ENCODE measurements at regions not wholly inside any gene's neighbourhood (a gene's known extent, or its start where the extent isn't known, plus 50 kb on each side); places are given as distances from the start of the nearest gene placed in this dataset.

DNA sequence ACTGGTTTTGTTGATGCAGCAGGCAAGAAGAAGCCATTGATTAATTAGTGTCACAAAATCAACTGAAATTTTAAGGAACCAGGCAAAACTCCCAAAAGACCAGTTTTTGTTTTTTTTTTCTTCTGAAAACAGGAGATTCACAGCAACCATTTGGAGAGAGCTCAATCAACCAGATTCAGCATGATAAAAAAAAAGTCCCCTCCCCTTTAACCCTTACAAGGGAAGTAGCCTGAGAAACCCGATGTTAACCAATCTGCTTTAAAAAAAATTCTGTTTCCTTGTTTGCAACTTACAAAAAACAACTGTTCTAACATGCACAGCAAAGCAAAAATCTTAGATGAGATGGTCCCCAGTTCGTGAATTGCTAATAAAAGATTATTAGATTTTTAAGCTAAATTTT lies 59.7 kb downstream of the HMHB1 start:
- POLR2A ChIA-PET: interaction anchor here (0.7 kb wide), 2 partner anchors 216 to 320 kb away, joined by 3 to 4 read pairs; no protein-coding TSS in a partner anchor
- no peak for TF ChIP-seq ZFP3 (tag by site-specific recombination; IDR thresholded peaks at IDR 0.05; ENCODE audit: low read depth)
- TF ChIP-seq, protein P1, sequence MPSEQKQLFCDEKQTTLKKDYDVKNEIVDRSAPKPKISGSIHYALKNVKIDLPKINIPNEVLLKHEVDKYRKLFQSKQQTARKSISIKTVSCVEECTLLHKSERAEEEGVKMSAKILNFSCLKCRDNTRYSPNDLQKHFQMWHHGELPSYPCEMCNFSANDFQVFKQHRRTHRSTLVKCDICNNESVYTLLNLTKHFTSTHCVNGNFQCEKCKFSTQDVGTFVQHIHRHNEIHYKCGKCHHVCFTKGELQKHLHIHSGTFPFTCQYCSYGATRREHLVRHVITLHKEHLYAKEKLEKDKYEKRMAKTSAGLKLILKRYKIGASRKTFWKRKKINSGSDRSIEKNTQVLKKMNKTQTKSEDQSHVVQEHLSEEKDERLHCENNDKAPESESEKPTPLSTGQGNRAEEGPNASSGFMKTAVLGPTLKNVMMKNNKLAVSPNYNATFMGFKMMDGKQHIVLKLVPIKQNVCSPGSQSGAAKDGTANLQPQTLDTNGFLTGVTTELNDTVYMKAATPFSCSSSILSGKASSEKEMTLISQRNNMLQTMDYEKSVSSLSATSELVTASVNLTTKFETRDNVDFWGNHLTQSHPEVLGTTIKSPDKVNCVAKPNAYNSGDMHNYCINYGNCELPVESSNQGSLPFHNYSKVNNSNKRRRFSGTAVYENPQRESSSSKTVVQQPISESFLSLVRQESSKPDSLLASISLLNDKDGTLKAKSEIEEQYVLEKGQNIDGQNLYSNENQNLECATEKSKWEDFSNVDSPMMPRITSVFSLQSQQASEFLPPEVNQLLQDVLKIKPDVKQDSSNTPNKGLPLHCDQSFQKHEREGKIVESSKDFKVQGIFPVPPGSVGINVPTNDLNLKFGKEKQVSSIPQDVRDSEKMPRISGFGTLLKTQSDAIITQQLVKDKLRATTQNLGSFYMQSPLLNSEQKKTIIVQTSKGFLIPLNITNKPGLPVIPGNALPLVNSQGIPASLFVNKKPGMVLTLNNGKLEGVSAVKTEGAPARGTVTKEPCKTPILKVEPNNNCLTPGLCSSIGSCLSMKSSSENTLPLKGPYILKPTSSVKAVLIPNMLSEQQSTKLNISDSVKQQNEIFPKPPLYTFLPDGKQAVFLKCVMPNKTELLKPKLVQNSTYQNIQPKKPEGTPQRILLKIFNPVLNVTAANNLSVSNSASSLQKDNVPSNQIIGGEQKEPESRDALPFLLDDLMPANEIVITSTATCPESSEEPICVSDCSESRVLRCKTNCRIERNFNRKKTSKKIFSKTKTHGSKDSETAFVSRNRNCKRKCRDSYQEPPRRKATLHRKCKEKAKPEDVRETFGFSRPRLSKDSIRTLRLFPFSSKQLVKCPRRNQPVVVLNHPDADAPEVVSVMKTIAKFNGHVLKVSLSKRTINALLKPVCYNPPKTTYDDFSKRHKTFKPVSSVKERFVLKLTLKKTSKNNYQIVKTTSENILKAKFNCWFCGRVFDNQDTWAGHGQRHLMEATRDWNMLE (tag by site-specific recombination; conservative IDR thresholded peaks at IDR 0.05; ENCODE audit: low read depth): no peak
- TF ChIP-seq ZNF549 (tag by site-specific recombination; IDR thresholded peaks at IDR 0.05): no peak
- no peak for TF ChIP-seq ZNF510 (tag by site-specific recombination; IDR thresholded peaks at IDR 0.05; ENCODE audit: insufficient replicate concordance)
- TF ChIP-seq ZNF423 (tag by site-specific recombination; IDR thresholded peaks at IDR 0.05): no peak
- TF ChIP-seq, protein P2, sequence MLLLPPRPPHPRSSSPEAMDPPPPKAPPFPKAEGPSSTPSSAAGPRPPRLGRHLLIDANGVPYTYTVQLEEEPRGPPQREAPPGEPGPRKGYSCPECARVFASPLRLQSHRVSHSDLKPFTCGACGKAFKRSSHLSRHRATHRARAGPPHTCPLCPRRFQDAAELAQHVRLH (tag by site-specific recombination; IDR thresholded peaks at IDR 0.05): no peak
- TF ChIP-seq, protein P3, sequence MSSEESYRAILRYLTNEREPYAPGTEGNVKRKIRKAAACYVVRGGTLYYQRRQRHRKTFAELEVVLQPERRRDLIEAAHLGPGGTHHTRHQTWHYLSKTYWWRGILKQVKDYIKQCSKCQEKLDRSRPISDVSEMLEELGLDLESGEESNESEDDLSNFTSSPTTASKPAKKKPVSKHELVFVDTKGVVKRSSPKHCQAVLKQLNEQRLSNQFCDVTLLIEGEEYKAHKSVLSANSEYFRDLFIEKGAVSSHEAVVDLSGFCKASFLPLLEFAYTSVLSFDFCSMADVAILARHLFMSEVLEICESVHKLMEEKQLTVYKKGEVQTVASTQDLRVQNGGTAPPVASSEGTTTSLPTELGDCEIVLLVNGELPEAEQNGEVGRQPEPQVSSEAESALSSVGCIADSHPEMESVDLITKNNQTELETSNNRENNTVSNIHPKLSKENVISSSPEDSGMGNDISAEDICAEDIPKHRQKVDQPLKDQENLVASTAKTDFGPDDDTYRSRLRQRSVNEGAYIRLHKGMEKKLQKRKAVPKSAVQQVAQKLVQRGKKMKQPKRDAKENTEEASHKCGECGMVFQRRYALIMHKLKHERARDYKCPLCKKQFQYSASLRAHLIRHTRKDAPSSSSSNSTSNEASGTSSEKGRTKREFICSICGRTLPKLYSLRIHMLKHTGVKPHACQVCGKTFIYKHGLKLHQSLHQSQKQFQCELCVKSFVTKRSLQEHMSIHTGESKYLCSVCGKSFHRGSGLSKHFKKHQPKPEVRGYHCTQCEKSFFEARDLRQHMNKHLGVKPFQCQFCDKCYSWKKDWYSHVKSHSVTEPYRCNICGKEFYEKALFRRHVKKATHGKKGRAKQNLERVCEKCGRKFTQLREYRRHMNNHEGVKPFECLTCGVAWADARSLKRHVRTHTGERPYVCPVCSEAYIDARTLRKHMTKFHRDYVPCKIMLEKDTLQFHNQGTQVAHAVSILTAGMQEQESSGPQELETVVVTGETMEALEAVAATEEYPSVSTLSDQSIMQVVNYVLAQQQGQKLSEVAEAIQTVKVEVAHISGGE (tag by site-specific recombination; conservative IDR thresholded peaks at IDR 0.05; ENCODE audit: low read depth): no peak
- no peak for TF ChIP-seq ZNF692 (tag by site-specific recombination; IDR thresholded peaks at IDR 0.05)
- TF ChIP-seq OSR2 (tag by site-specific recombination; IDR thresholded peaks at IDR 0.05): no peak
- no peak for TF ChIP-seq ZNF248 (tag by site-specific recombination; IDR thresholded peaks at IDR 0.05)
- TF ChIP-seq ZNF280C (tag by site-specific recombination; IDR thresholded peaks at IDR 0.05): no peak
- no peak for TF ChIP-seq BCL11B (tag by site-specific recombination; IDR thresholded peaks at IDR 0.05; ENCODE audit: low read depth)
- CTCF ChIA-PET: no interaction called here
- Histone ChIP-seq H3K36me3 (ENCODE audit: control insufficient read depth in 2 of 2, insufficient read depth in 1 of 2, low read length in 2 of 2) (no peaks in the 10 kb centered on the region), H3K9me3 (ENCODE audit: control insufficient read depth, insufficient read depth, low read depth, low read length) (no peaks in the 10 kb centered on the region), H3K27ac (ENCODE audit: extremely low read depth, low read depth, low read length) (no peak overlapping the region), H3K4me1 (ENCODE audit: control insufficient read depth, insufficient read depth, low read length) (no peaks in the 10 kb centered on the region; the same call in 1 of the 2 replicates), H3K4me3 (ENCODE audit: low read depth, low read length) (no peak overlapping the region)
